ENCODE measurements at regions not wholly inside any gene's neighbourhood (a gene's known extent, or its start where the extent isn't known, plus 50 kb on each side); places are given as distances from the start of the nearest gene placed in this dataset.

DNA sequence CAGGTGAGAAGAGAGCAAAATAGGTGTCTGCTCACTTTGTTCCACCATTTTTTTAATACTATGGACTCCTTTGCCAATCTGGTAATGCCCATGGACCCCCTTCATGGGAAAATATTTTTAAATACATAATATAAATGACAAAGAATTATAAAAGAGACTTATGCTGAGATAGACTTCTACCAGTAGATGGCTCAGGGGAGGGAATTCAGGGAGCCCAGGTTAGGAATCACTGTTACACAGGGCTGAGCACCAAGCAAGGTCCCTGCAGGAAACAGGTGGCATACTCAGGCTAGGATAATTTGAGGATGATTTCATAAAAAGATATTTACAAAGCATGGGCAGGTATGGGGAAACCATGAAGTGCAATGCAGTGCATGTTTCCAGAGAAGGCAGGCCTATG, 525.9 kb downstream of the FGF9 start:
- H3K27me3 Mint-ChIP-seq (ENCODE audit: low read depth): no peaks in the 10 kb centered on the region
- no peak overlapping the region for H3K4me3 Mint-ChIP-seq
- ATAC-seq (no peak), DNase-seq (no peak)
- H3K9me3 Mint-ChIP-seq: no peaks in the 10 kb centered on the region
- H3K36me3 Mint-ChIP-seq (ENCODE audit: insufficient read depth): no peaks in the 10 kb centered on the region
- no peaks in the 10 kb centered on the region for H3K4me1 Mint-ChIP-seq (ENCODE audit: low read depth)

DNA sequence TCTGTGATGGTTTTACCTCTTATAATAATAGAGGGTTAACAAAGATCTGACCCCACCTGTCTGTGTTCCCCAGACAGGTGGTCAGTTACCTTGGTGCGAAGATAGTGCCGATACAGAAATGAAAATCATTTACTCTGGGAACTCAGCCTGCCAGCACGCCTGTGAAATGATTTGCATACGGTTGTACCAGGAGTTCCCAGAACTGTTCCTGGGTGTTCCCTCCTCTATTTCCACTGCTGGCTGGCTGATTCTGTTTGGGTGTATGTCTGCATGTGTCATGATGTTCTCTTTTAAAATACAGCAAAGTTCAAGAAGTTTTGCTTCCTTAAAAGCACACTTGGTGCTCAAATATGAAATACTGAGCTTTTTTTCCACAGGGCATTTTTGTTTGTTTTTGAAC, 527.1 kb downstream of the FGF9 start:
- DNase-seq (no peak), ATAC-seq (no peak)
- Mint-ChIP-seq H3K4me3 (no peak overlapping the region), H3K9me3 (no peaks in the 10 kb centered on the region), H3K36me3 (ENCODE audit: insufficient read depth) (no peaks in the 10 kb centered on the region), H3K27me3 (ENCODE audit: low read depth) (no peaks in the 10 kb centered on the region), H3K4me1 (ENCODE audit: low read depth) (no peaks in the 10 kb centered on the region)

GRCh38 chr13:22198641-22199217, 527.9 kb downstream of the FGF9 start:
- ATAC-seq (no peak), DNase-seq (no peak)
- Mint-ChIP-seq H3K27me3 (ENCODE audit: low read depth) (no peaks in the 10 kb centered on the region), H3K4me3 (no peak overlapping the region), H3K9me3 (no peaks in the 10 kb centered on the region), H3K36me3 (ENCODE audit: insufficient read depth) (no peaks in the 10 kb centered on the region), H3K4me1 (ENCODE audit: low read depth) (no peaks in the 10 kb centered on the region)

DNA sequence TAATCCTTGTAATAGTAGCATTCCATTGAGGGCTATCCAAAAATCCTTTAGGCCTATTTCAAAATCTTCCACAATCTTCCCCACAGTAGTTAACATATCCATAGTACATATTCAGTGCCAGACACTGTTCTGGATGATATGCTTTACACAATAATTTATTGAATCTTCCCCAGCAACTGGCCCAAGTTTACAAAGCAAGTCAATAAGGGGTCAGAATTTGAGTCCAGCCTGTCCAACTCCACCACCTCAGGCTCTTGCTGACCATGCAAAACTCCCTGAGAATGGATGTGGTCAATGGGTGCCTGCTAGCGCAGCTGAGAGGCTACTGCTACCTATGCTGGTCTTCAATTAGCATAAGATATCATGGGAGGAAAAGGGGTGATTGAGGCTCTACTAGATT, 529.6 kb downstream of the FGF9 start:
- no peaks in the 10 kb centered on the region for H3K9me3 Mint-ChIP-seq
- no peaks in the 10 kb centered on the region for H3K4me1 Mint-ChIP-seq (ENCODE audit: low read depth)
- H3K27me3 Mint-ChIP-seq (ENCODE audit: low read depth): no peaks in the 10 kb centered on the region
- ATAC-seq (no peak), DNase-seq (no peak)
- no peaks in the 10 kb centered on the region for H3K36me3 Mint-ChIP-seq (ENCODE audit: insufficient read depth)
- no peak overlapping the region for H3K4me3 Mint-ChIP-seq

DNA sequence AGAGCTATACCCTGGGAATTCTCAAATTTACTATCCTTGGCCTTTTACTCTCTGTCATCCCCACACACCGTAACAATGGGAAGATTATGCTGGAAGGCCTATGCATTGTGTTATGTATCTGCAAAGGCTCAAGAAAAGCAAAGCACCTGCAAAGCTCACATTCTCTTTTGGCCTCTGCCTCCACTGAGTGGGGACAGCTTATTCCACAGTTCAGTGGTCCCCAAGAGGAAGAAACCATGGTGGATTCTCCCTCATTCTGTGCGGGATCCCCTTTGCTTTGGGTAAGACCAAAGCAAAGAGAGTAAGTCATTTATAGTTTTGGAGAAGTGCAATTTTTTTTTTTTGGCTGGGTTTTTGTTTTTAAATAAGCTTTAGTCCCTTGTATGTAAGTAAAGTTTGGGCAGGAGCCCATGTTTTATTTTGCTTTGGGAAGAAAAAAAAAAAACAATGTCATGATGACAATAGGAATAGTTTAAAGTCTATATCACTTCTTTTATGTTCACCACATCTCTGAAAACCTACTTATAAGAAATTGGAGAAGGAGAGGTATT, 530.6 kb downstream of the FGF9 start:
- Mint-ChIP-seq H3K36me3 (ENCODE audit: insufficient read depth) (no peaks in the 10 kb centered on the region), H3K27me3 (ENCODE audit: low read depth) (no peaks in the 10 kb centered on the region), H3K9me3 (no peaks in the 10 kb centered on the region), H3K4me1 (ENCODE audit: low read depth) (no peaks in the 10 kb centered on the region), H3K4me3 (no peak overlapping the region)
- DNase-seq: no peak
- ATAC-seq: no peak

- peak in 1 of 2 donors; percentile 10 for ATAC-seq
- no peak for DNase-seq
- Mint-ChIP-seq H3K4me3 (no peak overlapping the region), H3K9me3 (no peaks in the 10 kb centered on the region), H3K4me1 (ENCODE audit: low read depth) (peaks cover 10% of the 10 kb centered on the region), H3K36me3 (ENCODE audit: insufficient read depth) (no peaks in the 10 kb centered on the region), H3K27me3 (ENCODE audit: low read depth) (no peaks in the 10 kb centered on the region)
Measured at GRCh38 chr13:22210134-22210930, 539.5 kb downstream of the FGF9 start.

DNA sequence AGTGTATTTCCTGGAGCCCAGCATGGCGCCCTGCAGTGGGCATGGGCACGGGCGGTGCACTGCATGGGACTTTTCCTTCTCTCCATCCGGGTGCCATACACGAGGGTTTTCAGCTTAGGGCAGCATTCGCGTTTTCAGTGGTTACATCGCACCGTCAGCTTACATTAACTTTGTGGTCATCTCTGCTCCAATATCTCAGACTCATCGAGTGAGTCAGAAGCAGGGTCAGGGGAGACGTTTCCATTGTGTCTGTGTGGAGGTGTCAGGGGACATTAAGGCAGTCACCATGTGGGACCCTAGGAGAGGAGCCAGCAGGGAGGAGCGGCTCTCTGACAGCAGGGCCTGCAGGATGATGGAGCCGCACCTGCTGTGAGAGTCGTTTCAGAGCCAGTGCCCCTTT, 541.0 kb downstream of the FGF9 start:
- no peaks in the 10 kb centered on the region for H3K9me3 Mint-ChIP-seq
- no peaks in the 10 kb centered on the region for H3K27me3 Mint-ChIP-seq (ENCODE audit: low read depth)
- no peaks in the 10 kb centered on the region for H3K36me3 Mint-ChIP-seq (ENCODE audit: insufficient read depth)
- no peak overlapping the region for H3K4me3 Mint-ChIP-seq
- ATAC-seq (no peak), DNase-seq (no peak)
- peaks cover 10% of the 10 kb centered on the region for H3K4me1 Mint-ChIP-seq (ENCODE audit: low read depth)

DNA sequence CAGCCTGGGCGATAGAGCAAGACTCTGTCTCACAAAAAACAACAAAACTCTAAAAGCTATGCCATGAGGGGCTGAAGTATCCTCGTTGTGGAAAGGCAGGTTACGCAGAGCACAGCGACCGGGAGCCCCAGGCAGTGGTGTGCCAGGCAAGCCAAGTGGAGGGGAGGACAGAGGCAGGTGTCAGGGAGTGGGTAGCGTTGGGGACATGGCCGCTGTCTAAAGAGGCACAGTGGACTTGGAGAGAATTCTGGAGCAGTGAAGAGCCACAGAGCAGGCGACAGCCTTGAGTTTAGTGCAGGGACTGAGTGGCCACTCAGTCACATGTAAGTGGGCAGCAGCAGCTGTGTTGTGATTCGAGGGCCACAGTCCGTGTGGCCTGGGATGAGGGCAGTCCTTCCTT, 541.7 kb downstream of the FGF9 start:
- Mint-ChIP-seq H3K36me3 (ENCODE audit: insufficient read depth) (no peaks in the 10 kb centered on the region), H3K4me3 (no peak overlapping the region), H3K27me3 (ENCODE audit: low read depth) (no peaks in the 10 kb centered on the region), H3K4me1 (ENCODE audit: low read depth) (peaks cover 12% of the 10 kb centered on the region), H3K9me3 (no peaks in the 10 kb centered on the region)
- DNase-seq (no peak), ATAC-seq (no peak)

- Mint-ChIP-seq H3K4me3 (no peak overlapping the region), H3K27me3 (ENCODE audit: low read depth) (no peaks in the 10 kb centered on the region), H3K4me1 (ENCODE audit: low read depth) (peaks cover 19% of the 10 kb centered on the region), H3K9me3 (no peaks in the 10 kb centered on the region), H3K36me3 (ENCODE audit: insufficient read depth) (no peaks in the 10 kb centered on the region)
- no peak for DNase-seq
- ATAC-seq: no peak
Measured at GRCh38 chr13:22214184-22214583, 543.3 kb downstream of the FGF9 start.

- Mint-ChIP-seq H3K36me3 (ENCODE audit: insufficient read depth) (no peaks in the 10 kb centered on the region), H3K4me1 (ENCODE audit: low read depth) (peaks cover 17% of the 10 kb centered on the region), H3K27me3 (ENCODE audit: low read depth) (no peaks in the 10 kb centered on the region), H3K4me3 (no peak overlapping the region), H3K9me3 (no peaks in the 10 kb centered on the region)
- no peak for DNase-seq
- no peak for ATAC-seq
Measured at GRCh38 chr13:22218797-22219196, 547.9 kb downstream of the FGF9 start.

DNA sequence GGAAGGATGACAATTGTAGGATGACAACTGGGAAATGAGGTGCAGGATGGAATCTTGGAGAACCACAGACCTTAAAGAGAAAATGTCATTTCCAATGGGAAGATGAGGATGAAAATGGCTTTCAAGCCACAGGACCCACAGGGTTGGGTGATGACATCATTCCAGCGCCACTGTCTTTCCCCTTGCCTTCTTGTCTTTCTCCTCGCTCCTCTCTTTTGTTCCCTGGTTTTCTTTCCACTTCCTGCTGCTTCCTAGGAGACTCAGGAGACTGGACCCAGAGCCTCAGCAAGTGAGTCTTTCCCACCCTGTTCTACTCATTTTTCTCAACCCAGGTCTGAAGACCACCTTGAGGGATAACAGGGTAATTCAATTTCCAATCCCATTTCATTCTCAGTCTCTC, 548.8 kb downstream of the FGF9 start:
- no peaks in the 10 kb centered on the region for H3K9me3 Mint-ChIP-seq
- H3K27me3 Mint-ChIP-seq (ENCODE audit: low read depth): no peaks in the 10 kb centered on the region
- ATAC-seq (no peak), DNase-seq (no peak)
- no peak overlapping the region for H3K4me3 Mint-ChIP-seq
- no peaks in the 10 kb centered on the region for H3K36me3 Mint-ChIP-seq (ENCODE audit: insufficient read depth)
- peaks cover 11% of the 10 kb centered on the region for H3K4me1 Mint-ChIP-seq (ENCODE audit: low read depth)

DNA sequence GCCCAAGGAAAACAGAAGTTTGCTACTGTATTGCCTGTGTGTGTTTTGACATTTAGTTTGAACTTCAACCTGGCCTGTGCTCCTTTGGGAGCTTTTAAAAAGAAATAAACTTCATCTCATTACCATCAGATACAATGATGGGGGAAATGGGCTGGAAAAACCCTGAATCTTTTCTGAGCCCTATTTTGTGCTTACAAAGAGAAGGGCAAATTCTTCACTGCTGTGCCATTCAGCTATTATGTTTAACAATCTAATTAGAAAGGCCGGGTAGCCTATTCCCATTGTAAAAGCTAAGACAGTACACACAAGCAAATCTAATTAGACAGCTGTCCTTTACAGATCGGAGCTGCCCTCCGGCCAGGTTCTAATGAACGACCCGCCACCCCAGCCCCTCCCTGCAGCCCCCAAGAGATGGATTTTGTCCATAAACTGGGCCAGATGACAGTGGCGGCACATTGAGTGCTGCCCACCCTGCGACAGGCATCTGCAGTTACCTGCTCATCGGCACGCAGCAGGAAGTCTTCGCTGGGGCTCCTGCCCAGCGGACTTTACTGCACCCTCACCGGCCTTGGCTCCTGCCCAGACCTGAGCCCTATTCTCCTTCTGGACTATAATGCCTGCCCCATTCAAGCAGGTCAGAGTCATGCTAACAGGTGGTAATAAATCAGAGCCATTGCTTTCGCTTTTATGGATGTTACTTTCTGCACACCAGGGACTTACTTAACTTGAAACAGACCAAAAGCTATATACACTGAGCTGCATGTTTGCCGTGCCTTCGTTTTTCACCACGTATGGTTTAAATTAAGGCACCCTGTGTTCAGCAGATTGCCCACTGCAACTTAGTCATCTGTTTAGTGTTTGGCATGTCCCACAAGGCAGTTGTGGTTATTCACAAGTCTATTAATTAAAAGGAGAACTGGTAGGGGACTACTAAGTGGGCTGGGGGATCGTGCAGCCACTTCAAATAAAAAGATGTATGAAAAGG, 549.6 kb downstream of the FGF9 start:
- no peak for DNase-seq
- no peaks in the 10 kb centered on the region for H3K36me3 Mint-ChIP-seq (ENCODE audit: insufficient read depth)
- ATAC-seq: no peak
- H3K4me1 Mint-ChIP-seq (ENCODE audit: low read depth): peaks cover 11% of the 10 kb centered on the region
- H3K9me3 Mint-ChIP-seq: no peaks in the 10 kb centered on the region
- H3K27me3 Mint-ChIP-seq (ENCODE audit: low read depth): no peaks in the 10 kb centered on the region
- no peak overlapping the region for H3K4me3 Mint-ChIP-seq

DNA sequence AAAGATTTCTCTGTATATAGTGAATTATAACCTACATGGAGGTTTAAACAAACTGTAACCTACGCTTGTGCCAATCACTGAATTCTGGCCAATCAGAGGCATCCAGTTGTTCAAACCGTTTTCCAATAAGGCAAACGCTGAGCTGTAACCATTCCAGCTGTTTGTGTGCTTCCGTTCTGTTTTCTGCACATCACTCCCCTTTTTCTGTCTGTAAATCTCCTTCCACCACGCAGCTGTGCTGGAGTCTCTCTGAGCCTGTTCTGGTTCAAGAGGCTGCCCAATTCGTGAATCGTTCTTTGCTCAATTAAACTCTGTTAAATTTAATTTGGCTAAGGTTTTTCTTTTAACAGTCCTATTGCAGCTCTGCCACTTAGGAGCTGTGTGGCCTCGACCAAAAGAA, 552.5 kb downstream of the FGF9 start:
- ATAC-seq (no peak), DNase-seq (no peak)
- no peaks in the 10 kb centered on the region for H3K9me3 Mint-ChIP-seq
- no peak overlapping the region for H3K4me3 Mint-ChIP-seq
- no peaks in the 10 kb centered on the region for H3K27me3 Mint-ChIP-seq (ENCODE audit: low read depth)
- peaks cover 8% of the 10 kb centered on the region for H3K4me1 Mint-ChIP-seq (ENCODE audit: low read depth)
- H3K36me3 Mint-ChIP-seq (ENCODE audit: insufficient read depth): no peaks in the 10 kb centered on the region

GRCh38 chr13:22226086-22226485, 555.2 kb downstream of the FGF9 start:
- Mint-ChIP-seq H3K27me3 (ENCODE audit: low read depth) (no peaks in the 10 kb centered on the region), H3K4me3 (no peak overlapping the region), H3K36me3 (ENCODE audit: insufficient read depth) (no peaks in the 10 kb centered on the region), H3K9me3 (no peaks in the 10 kb centered on the region), H3K4me1 (ENCODE audit: low read depth) (peaks cover 4% of the 10 kb centered on the region)
- no peak for DNase-seq
- no peak for ATAC-seq
